ENCODE measurements at regions not wholly inside any gene's neighbourhood (a gene's known extent, or its start where the extent isn't known, plus 50 kb on each side); places are given as distances from the start of the nearest gene placed in this dataset.
A peak's percentile ranks its signal among the peaks of the same experiment; 100 is the strongest.

GRCh38 chr2:611519-611918, 65.7 kb downstream of the TMEM18 start:
- DNase-seq (ENCODE audit: low read depth, low spot score): no peak

- DNase-seq (ENCODE audit: low read depth, low spot score): no peak
Measured at GRCh38 chr2:610491-610890, 66.7 kb downstream of the TMEM18 start.

DNA sequence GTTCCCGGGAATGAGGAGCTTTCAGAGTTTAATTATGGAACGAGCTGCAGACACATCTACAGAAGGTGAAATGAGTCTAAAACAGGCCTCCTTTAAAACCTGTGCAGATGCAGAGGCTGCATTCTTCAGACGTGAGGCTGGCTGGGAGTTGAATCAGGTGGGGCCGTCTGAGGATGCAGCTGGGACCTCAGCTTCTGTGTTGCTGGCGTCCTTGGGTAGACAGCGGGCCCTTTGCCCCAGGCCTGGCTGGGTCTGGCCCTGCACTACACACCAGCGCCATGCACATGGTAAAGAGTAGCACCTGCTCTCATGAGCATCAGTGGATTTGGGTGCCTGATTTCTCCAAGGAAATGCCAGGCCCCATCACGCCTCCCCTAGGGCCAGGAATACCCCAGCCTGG, 67.3 kb downstream of the TMEM18 start:
- DNase-seq (ENCODE audit: low read depth, low spot score): no peak

GRCh38 chr2:609449-609848, 67.8 kb downstream of the TMEM18 start:
- no peak for DNase-seq (ENCODE audit: low read depth, low spot score)

DNA sequence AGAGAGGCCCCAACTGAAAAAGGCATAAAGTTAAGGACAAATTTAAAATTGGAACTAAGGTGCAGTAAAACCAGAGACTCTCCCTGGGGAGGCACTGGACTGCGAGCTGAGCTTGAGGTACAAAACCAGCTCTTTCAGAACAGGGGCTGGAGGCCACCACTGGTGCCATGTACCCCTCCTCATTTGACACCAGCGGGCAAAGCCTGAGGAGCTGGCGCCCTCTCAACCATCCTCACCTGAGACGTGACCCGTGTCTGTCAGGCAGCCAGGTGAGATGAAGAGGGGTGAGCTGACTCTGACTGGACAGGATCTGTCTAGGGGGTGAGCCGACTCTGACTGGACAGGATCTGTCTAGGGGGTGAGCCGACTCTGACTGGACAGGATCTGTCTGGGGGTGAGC, 68.5 kb downstream of the TMEM18 start:
- DNase-seq (ENCODE audit: low read depth, low spot score): no peak

GRCh38 chr2:608297-608696, 68.9 kb downstream of the TMEM18 start:
- no peak for DNase-seq (ENCODE audit: low read depth, low spot score)

- no peak for DNase-seq (ENCODE audit: low read depth, low spot score)
Measured at GRCh38 chr2:607709-608108, 69.5 kb downstream of the TMEM18 start.

DNA sequence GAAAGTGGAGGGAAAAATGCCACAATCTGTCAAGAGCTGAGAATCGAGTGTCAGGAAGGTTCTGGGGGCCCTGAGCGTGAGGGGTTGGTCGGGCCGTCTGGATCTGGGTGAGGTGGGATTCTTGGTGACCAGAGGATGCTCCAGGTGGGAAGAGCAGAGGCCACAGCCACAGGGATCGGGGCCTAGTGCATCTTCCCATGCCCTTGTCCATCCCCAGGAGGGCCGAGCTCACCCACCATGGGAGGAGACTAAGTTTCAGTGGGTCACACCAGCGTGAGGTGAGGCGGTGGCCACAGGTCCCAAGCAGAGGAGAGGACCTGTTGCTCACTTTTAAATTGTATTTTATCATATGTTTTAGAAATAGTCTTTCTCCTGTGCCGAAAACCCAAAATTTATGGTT, 70.0 kb downstream of the TMEM18 start:
- no peak for DNase-seq (ENCODE audit: low read depth, low spot score)

DNA sequence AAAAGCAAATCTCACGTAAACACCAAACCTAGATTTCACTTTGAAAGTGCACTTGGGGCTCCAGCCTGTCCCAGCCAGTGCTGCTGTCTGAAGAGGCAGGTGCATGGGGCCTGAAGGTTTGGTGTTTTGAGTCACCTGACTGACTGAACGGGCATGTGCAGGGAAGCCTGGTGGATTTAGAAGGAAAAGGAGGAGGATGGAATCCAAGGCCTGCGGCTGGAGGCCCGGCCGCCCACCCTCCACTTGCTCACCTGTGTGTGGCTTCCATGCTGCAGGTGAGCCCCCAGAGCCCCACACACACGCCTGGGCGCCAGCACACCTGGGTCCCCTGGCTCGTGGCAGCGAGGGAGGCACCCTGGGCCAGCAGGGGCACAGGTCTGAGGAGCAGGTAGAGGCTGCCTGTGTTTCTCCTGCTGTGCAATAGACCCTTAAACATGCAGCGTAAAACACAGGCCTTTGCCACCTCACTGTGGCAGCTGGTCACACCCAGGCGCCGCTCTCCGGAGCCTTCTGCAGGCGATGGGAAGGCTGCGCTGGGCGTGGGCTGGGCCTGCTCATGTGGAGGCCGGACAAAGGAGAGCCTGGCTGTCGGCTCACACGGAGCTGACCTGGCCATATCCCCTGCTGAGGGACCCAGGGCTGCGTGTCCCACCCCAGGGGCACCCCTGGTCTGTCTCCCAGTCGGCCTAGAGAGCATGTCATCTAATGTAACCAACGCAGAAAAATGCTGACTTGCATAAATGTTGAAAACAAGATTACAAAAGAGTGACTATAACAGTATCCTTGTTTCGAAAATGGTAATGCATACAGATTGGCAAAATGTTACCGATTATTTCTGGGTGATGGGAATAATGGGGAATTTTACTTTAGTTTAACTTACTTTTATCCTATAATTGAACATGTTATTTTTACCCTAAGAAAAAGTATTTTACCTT, 71.3 kb downstream of the TMEM18 start:
- DNase-seq (ENCODE audit: low read depth, low spot score): no peak

GRCh38 chr2:604854-605524, 72.2 kb downstream of the TMEM18 start:
- DNase-seq (ENCODE audit: low read depth, low spot score): no peak

DNA sequence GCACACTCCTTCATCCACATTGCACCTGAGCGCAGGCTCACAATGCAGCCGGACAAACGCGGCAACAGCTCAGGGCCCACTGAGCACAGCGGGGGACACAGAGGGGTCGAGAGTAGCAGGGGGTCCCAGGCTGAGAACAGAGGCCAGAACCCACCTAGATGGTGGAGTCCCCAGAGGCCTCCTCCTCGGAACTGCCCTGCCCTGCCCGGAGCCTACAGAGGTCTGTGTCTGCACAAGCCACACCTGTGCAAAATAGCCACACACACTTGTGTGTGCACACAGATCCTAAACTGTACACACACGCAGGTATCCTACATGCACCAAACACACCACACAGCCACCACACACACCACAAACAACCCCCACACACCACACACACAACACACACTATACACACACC, 72.8 kb downstream of the TMEM18 start:
- DNase-seq (ENCODE audit: low read depth, low spot score): no peak

DNA sequence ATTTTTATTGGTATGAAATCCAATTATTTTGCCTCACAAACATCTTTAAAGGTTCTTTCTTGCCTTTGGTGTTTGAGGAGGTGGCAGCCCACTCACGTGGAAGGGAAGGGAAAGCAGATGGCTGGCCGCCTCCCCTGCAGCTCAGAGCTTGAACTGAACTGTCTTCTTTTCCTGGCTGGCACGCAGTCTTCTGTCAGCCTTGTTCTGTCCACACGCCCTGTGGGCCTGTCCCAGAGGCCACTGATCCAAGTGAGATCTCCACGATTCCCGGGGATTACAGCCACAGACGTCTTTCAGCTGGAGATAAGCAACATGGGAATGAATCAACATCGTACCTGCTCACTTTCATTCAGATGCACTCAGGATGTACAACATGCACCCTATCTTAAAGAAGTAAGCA, 73.3 kb downstream of the TMEM18 start:
- DNase-seq (ENCODE audit: low read depth, low spot score): no peak

DNA sequence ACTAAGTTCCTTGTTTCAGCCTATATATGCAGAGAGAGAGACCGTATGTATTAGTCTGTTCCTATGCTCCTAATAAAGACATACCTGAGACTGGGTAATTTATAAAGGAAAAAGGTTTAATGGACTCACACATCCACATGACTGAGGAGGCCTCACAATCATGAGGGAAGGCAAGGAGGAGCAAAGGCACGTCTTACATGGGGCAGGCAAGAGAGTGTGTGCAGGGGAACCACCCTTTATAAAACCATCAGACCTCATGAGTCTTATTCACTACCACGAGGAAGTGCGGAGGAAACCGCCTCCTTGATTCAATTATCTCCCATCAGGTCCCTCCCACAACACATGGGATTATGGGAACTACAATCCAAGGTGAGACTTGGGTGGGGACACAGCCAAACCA, 73.8 kb downstream of the TMEM18 start:
- no peak for DNase-seq (ENCODE audit: low read depth, low spot score)

- DNase-seq (ENCODE audit: low read depth, low spot score): no peak
Measured at GRCh38 chr2:602571-603359, 74.4 kb downstream of the TMEM18 start.

DNA sequence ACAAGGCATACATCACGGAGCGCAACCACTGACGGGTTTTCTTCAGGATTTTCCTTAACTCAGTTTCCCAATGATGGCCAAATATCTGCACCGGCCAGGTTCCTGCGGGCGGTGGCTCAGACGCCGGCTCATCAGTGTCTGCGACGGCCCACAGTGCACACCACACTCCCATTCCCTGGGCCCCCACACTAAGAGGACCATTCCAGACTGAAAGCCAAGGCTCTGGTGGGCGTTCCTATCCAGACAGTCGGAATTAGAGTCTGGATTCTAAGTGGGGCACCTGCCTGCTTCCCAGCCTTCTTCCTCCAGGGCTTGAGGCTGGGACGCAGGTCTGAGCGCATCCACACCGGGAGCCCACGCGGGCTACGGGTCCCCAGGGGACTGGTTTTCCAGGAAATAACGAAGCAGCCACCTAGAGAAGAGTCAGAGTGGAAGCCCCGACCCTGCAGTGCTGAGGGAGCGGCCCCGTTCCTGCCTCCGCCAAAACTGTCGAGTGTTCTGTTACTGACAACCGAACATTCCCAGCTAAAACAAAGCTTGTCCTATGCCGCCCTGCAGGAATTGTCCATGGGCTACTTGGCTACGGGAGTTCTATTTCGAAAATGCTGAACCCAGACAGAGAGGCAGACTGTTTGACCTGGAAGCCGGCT, 75.3 kb downstream of the TMEM18 start:
- no peak for DNase-seq (ENCODE audit: low read depth, low spot score)

DNA sequence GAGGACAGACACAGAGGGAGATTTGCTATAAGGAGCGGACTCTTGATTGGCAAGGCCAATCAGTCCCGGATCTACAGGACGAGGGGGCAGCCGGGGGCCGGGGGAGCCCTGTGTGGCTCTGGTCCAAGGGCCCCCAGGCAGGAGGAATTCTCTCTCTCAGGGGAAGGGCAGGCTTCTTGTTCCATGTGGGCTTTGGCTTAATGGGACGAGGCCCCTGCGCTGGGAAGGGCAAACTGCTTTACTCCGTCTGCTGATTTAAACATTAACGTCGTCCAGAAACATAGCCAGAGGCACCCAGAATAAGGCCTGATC, 75.9 kb downstream of the TMEM18 start:
- DNase-seq (ENCODE audit: low read depth, low spot score): no peak

GRCh38 chr2:600542-601386, 76.4 kb downstream of the TMEM18 start:
- DNase-seq (ENCODE audit: low read depth, low spot score): no peak

- no peak for DNase-seq (ENCODE audit: low read depth, low spot score)
Measured at GRCh38 chr2:599601-600000, 77.6 kb downstream of the TMEM18 start.

DNA sequence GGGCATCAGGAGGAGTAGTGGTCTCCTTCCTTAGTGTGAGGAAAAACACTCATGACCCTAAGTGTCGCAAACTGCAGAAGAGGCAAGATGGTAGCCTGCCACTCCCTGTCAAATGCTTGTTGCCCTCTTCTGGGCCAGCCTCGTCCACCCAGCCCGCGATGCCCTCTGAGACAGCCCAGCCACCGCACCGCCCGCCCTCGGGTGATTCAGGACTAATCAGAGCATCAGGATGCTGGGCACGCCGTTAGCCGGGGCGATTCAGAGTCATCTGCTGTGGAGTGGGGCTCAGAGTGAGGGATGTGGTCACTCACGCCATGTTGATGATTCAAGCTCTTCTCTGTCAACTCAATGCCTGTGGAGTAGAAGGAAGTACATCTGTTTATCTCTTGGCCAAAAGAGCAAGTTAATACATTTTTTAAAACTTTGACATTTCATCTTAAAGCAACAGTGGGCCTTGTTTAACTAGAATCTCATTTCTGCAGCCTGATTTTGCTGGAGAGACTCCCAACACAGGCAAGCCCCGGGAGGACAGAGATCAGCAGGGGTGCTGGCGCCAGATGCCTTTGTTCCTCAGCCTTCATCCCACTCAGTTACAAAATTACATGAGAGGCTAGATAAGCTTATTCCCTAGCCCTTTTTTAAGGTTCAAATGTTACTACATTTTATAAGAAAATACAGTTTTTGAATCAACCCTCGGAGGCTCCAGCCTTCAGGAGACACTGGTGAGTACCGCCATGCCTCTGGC, 79.0 kb downstream of the TMEM18 start:
- DNase-seq (ENCODE audit: low read depth, low spot score): peak; percentile 3

DNA sequence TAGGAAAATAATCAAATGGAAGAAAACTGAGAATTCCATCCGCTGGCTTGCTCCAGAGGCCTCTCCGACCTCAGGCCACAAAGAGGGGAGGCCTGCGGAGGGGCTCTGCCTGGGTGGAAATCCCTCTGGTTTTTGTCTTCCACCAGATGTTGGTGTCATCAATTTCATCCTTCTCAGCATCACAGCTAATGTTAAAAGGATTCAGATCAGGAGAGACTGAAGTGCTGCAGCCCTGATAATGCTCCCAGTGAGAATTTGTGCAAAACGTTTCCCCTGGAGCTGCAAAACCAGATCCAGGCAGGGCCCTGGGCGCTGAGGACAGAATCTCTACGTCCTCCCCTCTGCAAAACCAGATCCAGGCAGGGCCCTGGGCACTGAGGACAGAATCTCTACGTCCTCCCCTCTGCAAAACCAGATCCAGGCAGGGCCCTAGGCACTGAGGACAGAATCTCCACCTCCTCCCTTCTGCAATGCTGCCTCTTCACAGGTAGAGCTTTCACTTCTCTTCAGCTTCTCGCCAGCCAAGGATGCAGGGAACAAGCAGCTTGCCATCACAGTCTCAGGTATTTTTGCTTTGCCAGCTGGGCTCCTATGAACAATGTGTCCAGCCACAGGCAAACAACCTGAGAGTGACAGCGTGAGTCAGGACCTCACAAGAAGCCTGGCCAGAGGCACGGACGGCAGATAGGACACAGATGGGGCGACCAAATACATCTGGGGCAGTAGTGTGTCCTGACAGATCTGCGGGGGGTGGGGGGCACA, 81.2 kb downstream of the TMEM18 start:
- no peak for DNase-seq (ENCODE audit: low read depth, low spot score)

Measured in smooth muscle cell of the brain vasculature (primary cell).